Activated T-cell treated with anti-CD3 and anti-CD28 coated beads, Interleukin-2, amount 50 U/mL, for 4 hours (primary cell): ENCODE measurements at regions not wholly inside any gene's neighbourhood (a gene's known extent, or its start where the extent isn't known, plus 50 kb on each side); places are given as distances from the start of the nearest gene placed in this dataset.
A peak's percentile ranks its signal among the peaks of the same experiment; 100 is the strongest.
"Not testable (repeated sequence)": the region's sequence is repeated elsewhere in the genome, so short reads cannot be mapped to it uniquely, and the experiment has no call there.

Experiments used
- ATAC-seq, 2 donors: fragments of 200-7000 bp; cut with Tn5 transposase; one replicate each; pipeline ENCODE4 v1.10.0; 2021
- DNase-seq: peaks from one replicate; pipeline ENCODE4 v3.0.0-alpha.2; 2020
- H3K27me3 Mint-ChIP-seq: one replicate; pipeline ENCODE4 v1.8.0; 2021; ENCODE audit warnings: low read depth, mixed read lengths
- H3K36me3 Mint-ChIP-seq: one replicate; pipeline ENCODE4 v1.8.0; 2022; ENCODE audit warnings: mixed read lengths; ENCODE audit not compliant: insufficient read depth
- H3K4me1 Mint-ChIP-seq: one replicate; pipeline ENCODE4 v1.8.0; 2021; ENCODE audit warnings: low read depth, mixed read lengths
- H3K4me3 Mint-ChIP-seq: one replicate; pipeline ENCODE4 v1.8.0; 2021; ENCODE audit warnings: mild to moderate bottlenecking, moderate library complexity, mixed read lengths
- H3K9me3 Mint-ChIP-seq: one replicate; pipeline ENCODE4 v1.8.0; 2021; ENCODE audit warnings: mixed read lengths

DNA sequence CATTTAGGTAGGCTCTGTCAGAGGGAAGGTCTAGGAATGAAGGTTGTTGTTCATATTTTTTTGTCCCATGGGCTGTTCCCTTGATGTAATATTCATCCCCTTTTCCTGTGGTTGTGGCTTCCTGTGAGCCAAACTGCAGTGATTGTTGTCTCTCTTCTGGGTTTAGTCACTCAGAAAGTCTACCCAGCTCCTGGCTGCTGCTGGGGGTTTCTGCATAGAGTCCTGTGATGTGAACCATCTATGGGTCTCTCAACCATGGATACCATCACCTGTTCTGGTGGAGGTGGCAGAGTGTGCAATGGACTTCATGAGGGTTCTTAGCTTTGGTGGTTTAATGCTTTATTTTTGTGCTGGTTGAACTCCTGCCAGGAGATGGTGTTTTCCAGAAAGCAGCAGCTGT is 122.8 kb downstream of the ZC4H2 start:
- Mint-ChIP-seq H3K36me3 (peaks cover 9% of the 10 kb centered on the region), H3K4me1 (peaks cover 20% of the 10 kb centered on the region), H3K4me3 (no peak overlapping the region), H3K9me3 (peaks cover 31% of the 10 kb centered on the region), H3K27me3 (no peaks in the 10 kb centered on the region)
- DNase-seq (no peak), ATAC-seq (peak in 1 of 2 donors; percentile 25)

GRCh38 chrX:64850371-64851082 is 125.7 kb downstream of the ZC4H2 start:
- no peaks in the 10 kb centered on the region for H3K27me3 Mint-ChIP-seq
- peak; percentile 34 to 58 for ATAC-seq
- H3K4me3 Mint-ChIP-seq = peak overlapping the region; percentile 8

DNA sequence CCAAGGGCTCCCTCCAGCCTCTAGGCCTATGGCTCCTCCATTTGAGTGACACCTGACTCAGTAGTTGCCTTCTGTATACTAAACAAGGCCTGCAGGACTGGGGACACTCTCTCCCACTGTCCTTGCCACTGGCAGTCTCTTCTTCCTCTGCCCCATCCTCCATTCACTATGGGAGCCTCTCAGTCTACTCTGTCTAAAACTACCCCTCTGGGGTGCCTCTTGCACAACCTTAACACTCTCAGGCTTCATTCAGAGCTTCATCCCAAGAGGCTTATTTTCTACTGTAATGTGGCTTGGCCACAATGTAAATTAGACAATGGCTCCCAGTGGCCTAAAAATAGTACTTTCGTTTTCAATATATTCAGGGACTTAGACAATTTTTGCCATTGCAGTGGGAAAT is 133.0 kb downstream of the ZC4H2 start:
- Mint-ChIP-seq H3K9me3 (peaks cover 32% of the 10 kb centered on the region), H3K4me1 (peaks cover 39% of the 10 kb centered on the region), H3K27me3 (no peaks in the 10 kb centered on the region), H3K36me3 (peaks cover 8% of the 10 kb centered on the region), H3K4me3 (peak overlapping the region; percentile 29)
- DNase-seq (no peak), ATAC-seq (no peak)

More at GRCh38 chrX:64850371-64851082, 125.7 kb downstream of the ZC4H2 start:
- Mint-ChIP-seq H3K36me3 (peaks cover 9% of the 10 kb centered on the region), H3K9me3 (peaks cover 26% of the 10 kb centered on the region), H3K4me1 (peaks cover 20% of the 10 kb centered on the region)
- no peak for DNase-seq

DNA sequence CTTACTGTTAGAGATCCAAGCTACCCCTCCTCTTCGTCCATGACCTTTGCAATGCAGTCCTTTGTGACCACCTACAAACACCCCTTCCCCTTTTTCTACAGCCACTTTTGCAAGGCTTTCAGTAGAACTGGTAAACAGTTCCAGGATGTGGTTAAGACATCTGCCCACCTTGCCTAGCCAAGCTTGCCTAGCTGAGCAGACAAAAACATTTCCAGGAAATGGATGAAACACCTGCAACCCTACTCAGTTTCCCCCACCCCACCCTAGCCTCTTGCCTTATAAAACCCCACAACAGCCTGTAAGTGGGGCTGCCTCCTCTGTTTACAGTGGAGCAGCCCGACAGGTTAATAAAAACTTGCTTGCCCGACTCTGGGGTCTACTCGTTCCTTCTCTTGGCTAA is 133.8 kb downstream of the ZC4H2 start:
- H3K4me3 Mint-ChIP-seq = peak overlapping the region; percentile 29
- H3K36me3 Mint-ChIP-seq = peaks cover 8% of the 10 kb centered on the region
- H3K27me3 Mint-ChIP-seq = no peaks in the 10 kb centered on the region
- ATAC-seq (peak; percentile 43 to 73), DNase-seq (peak; percentile 6)
- H3K4me1 Mint-ChIP-seq = peaks cover 39% of the 10 kb centered on the region
- peaks cover 32% of the 10 kb centered on the region for H3K9me3 Mint-ChIP-seq

DNA sequence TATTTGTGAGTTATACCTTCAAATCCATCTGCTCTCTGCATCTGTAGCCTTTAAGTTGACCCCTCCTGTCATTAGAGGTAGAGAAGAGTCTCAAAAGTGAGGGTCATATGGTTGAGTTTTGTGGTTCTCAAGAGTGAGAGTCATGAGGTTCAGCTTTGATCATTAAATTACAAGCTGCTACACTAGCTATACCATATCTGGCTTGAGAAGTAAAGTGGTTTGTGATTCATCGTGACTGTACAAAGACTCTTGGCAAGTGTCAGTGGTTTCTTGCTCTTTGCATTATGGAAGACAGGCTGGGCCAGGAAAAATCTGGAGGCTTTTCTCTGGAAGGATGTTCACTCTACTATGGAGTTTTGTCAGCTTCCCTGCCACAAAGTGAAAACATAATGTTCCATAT is 170.6 kb downstream of the ZC4H2 start:
- ATAC-seq (no peak), DNase-seq (no peak)
- Mint-ChIP-seq H3K9me3 (peaks cover 23% of the 10 kb centered on the region), H3K4me3 (no peak overlapping the region), H3K36me3 (peaks cover 4% of the 10 kb centered on the region), H3K4me1 (peaks cover 3% of the 10 kb centered on the region), H3K27me3 (no peaks in the 10 kb centered on the region)

- H3K4me1 Mint-ChIP-seq = no peaks in the 10 kb centered on the region
- H3K4me3 Mint-ChIP-seq = no peak overlapping the region
- no peaks in the 10 kb centered on the region for H3K36me3 Mint-ChIP-seq
- no peak for DNase-seq
- no peaks in the 10 kb centered on the region for H3K27me3 Mint-ChIP-seq
- peaks cover 14% of the 10 kb centered on the region for H3K9me3 Mint-ChIP-seq
- ATAC-seq = no peak
These were observed 183.5 kb downstream of the ZC4H2 start for GRCh38 chrX:64792598-64793337.

- H3K9me3 Mint-ChIP-seq = peaks cover 16% of the 10 kb centered on the region
- H3K4me1 Mint-ChIP-seq = no peaks in the 10 kb centered on the region
- no peak overlapping the region for H3K4me3 Mint-ChIP-seq
- no peak for ATAC-seq
- DNase-seq = no peak
- no peaks in the 10 kb centered on the region for H3K36me3 Mint-ChIP-seq
- H3K27me3 Mint-ChIP-seq = no peaks in the 10 kb centered on the region
These were observed 193.3 kb downstream of the ZC4H2 start for GRCh38 chrX:64782923-64783322.

DNA sequence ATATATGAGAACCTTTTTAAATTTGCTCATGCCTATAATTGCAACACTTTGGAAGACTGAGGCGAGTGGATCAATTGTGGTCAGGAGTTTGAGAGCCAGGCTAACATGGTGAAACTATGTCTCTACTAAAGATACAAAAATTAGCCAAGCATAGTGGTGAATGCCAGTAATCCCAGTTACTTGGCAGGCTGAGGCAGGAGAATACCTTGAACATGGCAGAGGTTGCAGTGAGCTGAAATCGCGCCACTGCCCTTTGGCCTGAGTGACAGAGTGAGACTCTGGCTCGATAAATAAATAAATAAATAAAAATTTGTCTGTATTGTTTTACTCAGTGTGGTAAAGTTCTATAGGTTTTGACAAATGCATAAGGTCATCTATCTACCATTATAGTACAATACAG is 218.2 kb downstream of the ZC4H2 start:
- no peak for DNase-seq
- Mint-ChIP-seq H3K4me1 (peaks cover 12% of the 10 kb centered on the region), H3K36me3 (peaks cover 2% of the 10 kb centered on the region), H3K4me3 (no peak overlapping the region), H3K9me3 (peaks cover 15% of the 10 kb centered on the region), H3K27me3 (no peaks in the 10 kb centered on the region)
- ATAC-seq = no peak

DNA sequence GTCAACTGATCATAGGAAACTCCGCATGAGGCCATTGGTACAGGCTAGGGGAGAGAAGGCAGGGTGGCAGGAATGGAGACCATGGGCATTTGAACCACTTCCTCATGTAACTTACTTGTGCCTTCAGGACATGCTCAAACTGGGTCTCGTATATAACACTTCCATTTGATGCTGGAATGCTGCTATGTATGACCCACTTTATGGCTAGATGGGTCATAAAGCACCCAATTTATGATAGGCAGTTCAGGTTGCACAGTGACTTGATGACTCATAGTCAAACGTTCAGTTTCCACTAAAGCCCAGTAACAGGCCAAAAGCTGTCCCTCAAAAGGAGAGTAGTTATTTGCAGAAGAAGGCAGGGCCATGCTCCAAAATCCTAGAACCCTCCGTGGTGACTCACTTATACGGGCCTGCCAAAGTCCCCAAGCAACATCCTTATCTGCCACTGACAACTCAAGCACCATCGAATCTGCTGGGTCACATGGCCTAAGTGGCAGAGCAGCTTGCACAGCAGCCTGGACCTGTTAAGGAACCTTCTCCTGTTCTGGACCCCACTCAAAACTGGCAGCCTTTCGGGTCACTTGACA is 236.4 kb downstream of the ZC4H2 start:
- H3K4me3 Mint-ChIP-seq = no peak overlapping the region
- H3K4me1 Mint-ChIP-seq = no peaks in the 10 kb centered on the region
- ATAC-seq (no peak), DNase-seq (no peak)
- H3K9me3 Mint-ChIP-seq = no peaks in the 10 kb centered on the region
- H3K36me3 Mint-ChIP-seq = no peaks in the 10 kb centered on the region
- H3K27me3 Mint-ChIP-seq = no peaks in the 10 kb centered on the region

DNA sequence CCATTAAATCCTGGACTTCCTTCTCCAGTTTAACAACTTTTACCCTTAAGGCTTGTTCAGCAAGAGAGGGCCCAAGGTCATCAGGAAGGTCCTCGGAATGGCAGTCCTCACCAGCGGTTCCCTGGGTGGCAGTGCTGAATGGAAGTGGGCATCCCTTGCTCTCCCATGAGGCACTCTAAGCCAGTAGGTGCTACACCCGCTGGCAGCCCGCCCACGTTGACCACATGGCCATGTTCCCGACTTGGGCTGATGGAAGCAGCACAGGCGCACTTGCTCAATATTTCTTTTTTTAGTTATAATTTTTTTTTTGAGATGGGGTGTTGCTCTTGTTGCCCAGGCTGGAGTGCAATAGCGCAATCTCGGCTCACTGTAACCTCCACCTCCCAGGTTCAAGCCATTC is 277.9 kb downstream of the ZC4H2 start:
- no peak for DNase-seq
- H3K36me3 Mint-ChIP-seq = no peaks in the 10 kb centered on the region
- H3K4me1 Mint-ChIP-seq = no peaks in the 10 kb centered on the region
- ATAC-seq = no peak
- peaks cover 4% of the 10 kb centered on the region for H3K9me3 Mint-ChIP-seq
- H3K27me3 Mint-ChIP-seq = no peaks in the 10 kb centered on the region
- no peak overlapping the region for H3K4me3 Mint-ChIP-seq

- not testable (repeated sequence) for H3K4me3 Mint-ChIP-seq, H3K4me1 Mint-ChIP-seq, ATAC-seq, H3K27me3 Mint-ChIP-seq, H3K36me3 Mint-ChIP-seq, H3K9me3 Mint-ChIP-seq, DNase-seq
These were observed 280.9 kb downstream of the ZC4H2 start for GRCh38 chrX:64695372-64695771.

DNA sequence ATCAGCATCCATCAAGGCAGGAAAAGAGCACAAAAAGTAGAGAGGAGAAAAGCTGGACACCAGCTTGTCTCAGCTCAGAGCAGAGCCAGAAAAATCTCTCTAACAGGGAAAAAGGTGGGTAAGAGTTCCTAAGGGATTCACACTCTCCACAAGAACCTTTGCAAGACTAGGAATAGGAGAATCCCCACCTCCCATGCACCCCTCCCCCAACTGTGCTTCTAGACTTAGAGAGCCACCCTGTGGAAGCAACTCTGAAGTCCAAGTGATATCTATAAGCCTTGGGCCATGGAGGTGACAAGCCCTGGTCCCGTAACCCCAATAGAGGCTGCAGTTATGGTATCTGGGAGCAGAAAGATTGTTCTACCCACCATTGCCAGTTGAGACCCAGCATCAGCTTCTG is 267.6 kb upstream of the MTMR8 start:
- Mint-ChIP-seq H3K27me3 (no peaks in the 10 kb centered on the region), H3K36me3 (no peaks in the 10 kb centered on the region), H3K4me1 (no peaks in the 10 kb centered on the region), H3K4me3 (no peak overlapping the region), H3K9me3 (peaks cover 23% of the 10 kb centered on the region)
- DNase-seq (no peak), ATAC-seq (no peak)

DNA sequence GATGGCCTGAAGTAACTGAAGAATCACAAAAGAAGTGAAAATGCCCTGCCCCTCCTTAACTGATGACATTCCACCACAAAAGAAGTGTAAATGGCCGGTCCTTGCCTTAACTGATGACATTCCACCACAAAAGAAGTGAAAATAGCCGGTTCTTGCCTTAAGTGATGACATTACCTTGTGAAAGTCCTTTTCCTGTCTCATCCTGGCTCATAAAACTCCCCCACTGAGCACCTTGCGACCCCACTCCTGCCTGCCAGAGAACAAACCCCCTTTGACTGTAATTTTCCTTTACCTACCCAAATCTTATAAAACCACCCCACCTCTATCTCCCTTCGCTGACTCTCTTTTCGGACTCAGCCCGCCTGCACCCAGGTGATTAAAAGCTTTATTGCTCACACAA is 262.0 kb upstream of the MTMR8 start:
- ATAC-seq, H3K4me1 Mint-ChIP-seq, H3K27me3 Mint-ChIP-seq, DNase-seq, H3K36me3 Mint-ChIP-seq, H3K4me3 Mint-ChIP-seq: not testable (repeated sequence)
- H3K9me3 Mint-ChIP-seq = peaks cover 23% of the 10 kb centered on the region

GRCh38 chrX:64642482-64642881 is 247.2 kb upstream of the MTMR8 start:
- Mint-ChIP-seq H3K27me3 (no peaks in the 10 kb centered on the region), H3K36me3 (no peaks in the 10 kb centered on the region), H3K4me1 (no peaks in the 10 kb centered on the region), H3K4me3 (no peak overlapping the region), H3K9me3 (peaks cover 8% of the 10 kb centered on the region)
- ATAC-seq (no peak), DNase-seq (no peak)
